ENCODE measurements at regions not wholly inside any gene's neighbourhood (a gene's known extent, or its start where the extent isn't known, plus 50 kb on each side); places are given as distances from the start of the nearest gene placed in this dataset.

DNA sequence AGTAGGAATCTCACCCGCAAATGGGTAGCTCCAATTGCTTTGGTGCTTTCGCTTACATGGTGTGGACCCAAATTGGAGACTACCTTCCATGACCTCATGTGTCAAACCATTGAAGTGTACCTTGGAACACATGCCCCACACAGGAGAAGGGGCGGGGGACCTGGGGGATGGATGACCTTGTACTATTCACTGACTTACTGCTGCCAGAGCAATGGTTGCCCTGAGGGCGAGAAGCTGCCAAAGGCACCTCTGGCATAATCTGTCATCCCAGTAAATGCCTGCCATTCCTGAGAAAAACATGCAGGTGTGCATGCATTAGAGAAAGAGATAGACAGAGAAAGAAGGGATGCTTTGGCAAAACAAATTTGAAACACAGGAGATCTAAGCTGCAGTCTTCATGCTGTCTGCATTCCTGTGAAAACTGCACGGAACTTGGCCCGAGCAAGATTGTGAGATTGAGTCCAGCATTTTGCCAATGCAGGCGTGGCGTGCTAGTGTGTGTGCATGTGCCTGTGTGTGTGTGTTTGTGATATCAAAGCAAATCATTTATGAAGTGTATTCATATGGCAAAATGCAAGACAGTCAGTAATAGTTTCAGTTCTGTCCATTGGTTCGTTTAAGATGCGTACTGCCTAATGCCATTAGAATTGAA, 219.5 kb upstream of the MDFIC2 start:
- H3K4me3 Mint-ChIP-seq = no peak overlapping the region
- H3K9me3 Mint-ChIP-seq = no peaks in the 10 kb centered on the region
- no peak for DNase-seq (ENCODE audit: extremely low spot score, unreplicated experiment)
- no peaks in the 10 kb centered on the region for H3K36me3 Mint-ChIP-seq
- peaks cover 8% of the 10 kb centered on the region for H3K4me1 Mint-ChIP-seq (ENCODE audit: unreplicated experiment)
- H3K27me3 Mint-ChIP-seq = peaks cover 2% of the 10 kb centered on the region
- no peak overlapping the region for H3K27ac Mint-ChIP-seq
- TF ChIP-seq, protein P1, sequence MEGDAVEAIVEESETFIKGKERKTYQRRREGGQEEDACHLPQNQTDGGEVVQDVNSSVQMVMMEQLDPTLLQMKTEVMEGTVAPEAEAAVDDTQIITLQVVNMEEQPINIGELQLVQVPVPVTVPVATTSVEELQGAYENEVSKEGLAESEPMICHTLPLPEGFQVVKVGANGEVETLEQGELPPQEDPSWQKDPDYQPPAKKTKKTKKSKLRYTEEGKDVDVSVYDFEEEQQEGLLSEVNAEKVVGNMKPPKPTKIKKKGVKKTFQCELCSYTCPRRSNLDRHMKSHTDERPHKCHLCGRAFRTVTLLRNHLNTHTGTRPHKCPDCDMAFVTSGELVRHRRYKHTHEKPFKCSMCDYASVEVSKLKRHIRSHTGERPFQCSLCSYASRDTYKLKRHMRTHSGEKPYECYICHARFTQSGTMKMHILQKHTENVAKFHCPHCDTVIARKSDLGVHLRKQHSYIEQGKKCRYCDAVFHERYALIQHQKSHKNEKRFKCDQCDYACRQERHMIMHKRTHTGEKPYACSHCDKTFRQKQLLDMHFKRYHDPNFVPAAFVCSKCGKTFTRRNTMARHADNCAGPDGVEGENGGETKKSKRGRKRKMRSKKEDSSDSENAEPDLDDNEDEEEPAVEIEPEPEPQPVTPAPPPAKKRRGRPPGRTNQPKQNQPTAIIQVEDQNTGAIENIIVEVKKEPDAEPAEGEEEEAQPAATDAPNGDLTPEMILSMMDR (conservative IDR thresholded peaks at IDR 0.05) = no peak

- TF ChIP-seq, protein P1 (conservative IDR thresholded peaks at IDR 0.05) = peak; percentile 86
- no peak overlapping the region for H3K4me3 Mint-ChIP-seq
- no peaks in the 10 kb centered on the region for H3K36me3 Mint-ChIP-seq
- H3K27ac Mint-ChIP-seq = no peak overlapping the region
- H3K27me3 Mint-ChIP-seq = peaks cover 3% of the 10 kb centered on the region
- DNase-seq (ENCODE audit: extremely low spot score, unreplicated experiment) = no peak
- H3K9me3 Mint-ChIP-seq = no peaks in the 10 kb centered on the region
- peaks cover 15% of the 10 kb centered on the region for H3K4me1 Mint-ChIP-seq (ENCODE audit: unreplicated experiment)
Measured at GRCh38 chr3:70531063-70531657, 218.7 kb upstream of the MDFIC2 start.

GRCh38 chr3:70530626-70531025, 218.2 kb upstream of the MDFIC2 start:
- Mint-ChIP-seq H3K36me3 (no peaks in the 10 kb centered on the region), H3K9me3 (no peaks in the 10 kb centered on the region), H3K27ac (no peak overlapping the region), H3K4me1 (ENCODE audit: unreplicated experiment) (peaks cover 15% of the 10 kb centered on the region), H3K4me3 (no peak overlapping the region), H3K27me3 (peaks cover 3% of the 10 kb centered on the region)
- no peak for DNase-seq (ENCODE audit: extremely low spot score, unreplicated experiment)
- TF ChIP-seq, protein P1 (conservative IDR thresholded peaks at IDR 0.05) = no peak

DNA sequence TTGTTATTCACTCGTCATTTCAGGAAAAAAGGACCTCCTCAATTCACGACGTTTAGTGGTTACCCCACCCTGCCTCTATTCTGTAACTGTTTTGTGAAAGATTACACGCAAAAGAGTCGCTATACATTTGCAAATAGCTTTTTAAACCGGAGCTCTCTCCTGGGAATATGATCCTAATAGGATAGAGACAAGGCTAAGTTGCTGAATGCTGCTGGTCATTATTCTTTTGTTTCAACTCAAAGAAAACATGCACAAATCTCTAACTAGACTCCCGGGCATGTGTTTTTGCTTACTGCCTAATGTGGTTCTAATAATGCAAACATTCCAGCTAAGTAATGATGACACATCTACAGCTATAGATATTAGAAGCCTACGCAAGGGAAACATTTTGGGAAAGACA, 214.6 kb upstream of the MDFIC2 start:
- TF ChIP-seq, protein P1 (conservative IDR thresholded peaks at IDR 0.05) = no peak
- no peak for DNase-seq (ENCODE audit: extremely low spot score, unreplicated experiment)
- Mint-ChIP-seq H3K27me3 (peaks cover 3% of the 10 kb centered on the region), H3K4me3 (no peak overlapping the region), H3K4me1 (ENCODE audit: unreplicated experiment) (peaks cover 15% of the 10 kb centered on the region), H3K36me3 (no peaks in the 10 kb centered on the region), H3K9me3 (no peaks in the 10 kb centered on the region), H3K27ac (no peak overlapping the region)

DNA sequence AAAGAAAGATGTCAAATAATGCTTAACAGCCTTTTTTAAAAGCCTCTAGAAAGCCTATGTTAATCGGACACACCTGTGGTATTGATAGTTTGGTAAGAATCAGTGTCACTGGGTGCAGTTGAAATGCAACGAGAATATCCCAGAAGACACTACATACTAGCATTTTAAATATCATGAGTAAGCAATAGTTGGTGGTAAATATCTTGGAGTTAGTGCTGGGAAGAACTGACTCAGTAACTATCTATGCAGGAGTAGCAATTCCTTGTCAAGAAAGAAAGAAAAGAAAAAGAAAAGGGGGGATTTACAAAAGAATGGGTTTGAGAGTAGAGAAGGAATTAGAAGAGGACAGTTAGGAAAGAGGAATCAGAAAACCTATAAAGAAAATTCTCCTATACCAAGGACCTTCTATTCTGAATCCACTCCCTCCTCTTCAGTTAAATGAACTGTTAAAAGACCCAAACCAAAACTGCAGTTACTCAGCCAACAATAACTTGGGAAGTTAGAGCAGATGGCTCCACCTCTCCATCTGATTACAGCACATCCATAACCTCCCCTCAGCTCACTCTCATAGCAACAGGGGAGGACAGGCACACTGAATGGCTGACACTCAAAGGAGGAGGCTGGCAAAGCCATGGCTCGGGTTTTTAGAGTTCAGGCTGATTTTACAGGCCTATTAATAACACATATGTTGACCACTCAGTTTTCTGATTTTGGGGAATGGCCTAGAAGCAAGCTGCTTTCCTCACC, 207.6 kb upstream of the MDFIC2 start:
- Mint-ChIP-seq H3K36me3 (no peaks in the 10 kb centered on the region), H3K27me3 (no peaks in the 10 kb centered on the region), H3K27ac (no peak overlapping the region), H3K9me3 (no peaks in the 10 kb centered on the region), H3K4me1 (ENCODE audit: unreplicated experiment) (peaks cover 5% of the 10 kb centered on the region), H3K4me3 (no peak overlapping the region)
- DNase-seq (ENCODE audit: extremely low spot score, unreplicated experiment) = no peak
- TF ChIP-seq, protein P1 (conservative IDR thresholded peaks at IDR 0.05) = no peak
